H9 (cell line): ENCODE measurements at regions not wholly inside any gene's neighbourhood (a gene's known extent, or its start where the extent isn't known, plus 50 kb on each side); places are given as distances from the start of the nearest gene placed in this dataset.

Experiments
- DNase-seq: peaks from one replicate; pipeline ENCODE4 v3.0.0-alpha.2; 2017
- H2AFZ ChIP-seq: one replicate; pipeline ENCODE4 v1.6.1; 2013; ENCODE audit warnings: mild to moderate bottlenecking, low read length, control low read depth, moderate library complexity
- H2AK5ac ChIP-seq: 2 replicates; pipeline ENCODE4 v1.6.1; 2013; ENCODE audit warnings: low read length, control low read depth, mixed read lengths; ENCODE audit not compliant: insufficient read length
- H2BK120ac ChIP-seq: one replicate; pipeline ENCODE4 v1.6.1; 2013; ENCODE audit warnings: low read depth, mild to moderate bottlenecking, low read length, control low read depth, inconsistent platforms; ENCODE audit not compliant: poor library complexity, severe bottlenecking
- H2BK12ac ChIP-seq: 2 replicates; pipeline ENCODE4 v1.6.1; 2013; ENCODE audit warnings: low read length, control low read depth, mixed read lengths, low read depth; ENCODE audit not compliant: insufficient read length
- H2BK15ac ChIP-seq: 2 replicates; pipeline ENCODE4 v1.6.1; 2013; ENCODE audit warnings: low read depth, low read length, control low read depth
- H2BK20ac ChIP-seq: one replicate; pipeline ENCODE4 v1.6.1; 2013; ENCODE audit warnings: low read depth, mild to moderate bottlenecking, low read length, control low read depth, inconsistent platforms; ENCODE audit not compliant: poor library complexity, severe bottlenecking
- H2BK5ac ChIP-seq: 2 replicates; pipeline ENCODE4 v1.6.1; 2013; ENCODE audit warnings: low read length, control low read depth, mixed read lengths; ENCODE audit not compliant: insufficient read length
- H3K14ac ChIP-seq: 2 replicates; pipeline ENCODE4 v1.6.1; 2013; ENCODE audit warnings: low read length, control low read depth; ENCODE audit not compliant: insufficient read depth
- H3K18ac ChIP-seq: 2 replicates; pipeline ENCODE4 v1.6.1; 2013; ENCODE audit warnings: low read depth, mild to moderate bottlenecking, mixed read lengths, low read length, control low read depth; ENCODE audit not compliant: insufficient read length
- H3K23ac ChIP-seq: 2 replicates; pipeline ENCODE4 v1.6.1; 2013; ENCODE audit warnings: low read length, control low read depth, mixed read lengths, low read depth; ENCODE audit not compliant: insufficient read length
- H3K23me2 ChIP-seq: 2 replicates; pipeline ENCODE4 v1.6.1; 2013; ENCODE audit warnings: low read depth, mild to moderate bottlenecking, mixed read lengths, low read length, control low read depth; ENCODE audit not compliant: insufficient read length, poor library complexity, severe bottlenecking
- H3K27ac ChIP-seq: 2 replicates; pipeline ENCODE4 v1.5.1; 2013; ENCODE audit warnings: low read length, control low read depth, mixed read lengths, low read depth; ENCODE audit not compliant: insufficient read length
- H3K27me3 ChIP-seq: 2 replicates; pipeline ENCODE4 v1.6.1; 2013; ENCODE audit warnings: low read length, control low read depth, inconsistent platforms; ENCODE audit not compliant: insufficient read depth
- H3K4ac ChIP-seq: 2 replicates; pipeline ENCODE4 v1.6.1; 2013; ENCODE audit warnings: low read depth, mild to moderate bottlenecking, control low read depth, inconsistent platforms, low read length, moderate library complexity
- H3K4me1 ChIP-seq: 2 replicates; pipeline ENCODE4 v1.6.1; 2013; ENCODE audit warnings: low read length, control low read depth, inconsistent platforms; ENCODE audit not compliant: insufficient read depth
- H3K4me2 ChIP-seq: 2 replicates; pipeline ENCODE4 v1.6.1; 2013; ENCODE audit warnings: low read length, control low read depth, mixed read lengths; ENCODE audit not compliant: insufficient read length, insufficient read depth
- H3K56ac ChIP-seq: 2 replicates; pipeline ENCODE4 v1.6.1; 2013; ENCODE audit warnings: low read depth, mild to moderate bottlenecking, mixed read lengths, low read length, control low read depth; ENCODE audit not compliant: insufficient read length
- H3K79me1 ChIP-seq: 2 replicates; pipeline ENCODE4 v1.6.1; 2013; ENCODE audit warnings: low read depth, mild to moderate bottlenecking, moderate library complexity, low read length, control low read depth, inconsistent platforms; ENCODE audit not compliant: insufficient read depth, poor library complexity, severe bottlenecking
- H3K79me2 ChIP-seq: 2 replicates; pipeline ENCODE4 v1.6.1; 2013; ENCODE audit warnings: low read length, control low read depth, inconsistent platforms; ENCODE audit not compliant: insufficient read depth
- H3K9ac ChIP-seq: 2 replicates; pipeline ENCODE4 v1.6.1; 2013; ENCODE audit warnings: low read length, control low read depth, mixed read lengths; ENCODE audit not compliant: insufficient read length; ENCODE audit errors: extremely low read depth
- H3K9me3 ChIP-seq: one replicate; pipeline ENCODE4 v1.6.1; 2013; ENCODE audit warnings: low read depth, low read length, inconsistent platforms; ENCODE audit not compliant: control insufficient read depth
- H3T11ph ChIP-seq: one replicate; pipeline ENCODE4 v1.6.1; 2013; ENCODE audit warnings: mild to moderate bottlenecking, low read length, control low read depth, inconsistent platforms
- H4K20me1 ChIP-seq: one replicate; pipeline ENCODE4 v1.6.1; 2013; ENCODE audit not compliant: control insufficient read depth, insufficient read length, insufficient read depth
- H4K5ac ChIP-seq: 2 replicates; pipeline ENCODE4 v1.6.1; 2013; ENCODE audit warnings: low read depth, mild to moderate bottlenecking, mixed read lengths, low read length, control low read depth; ENCODE audit not compliant: insufficient read length
- H4K8ac ChIP-seq: replicated peaks from 2 replicates; pipeline ENCODE4 v1.6.1; 2013; ENCODE audit warnings: low read length, control low read depth, mixed read lengths, low read depth; ENCODE audit not compliant: insufficient read length
- H4K91ac ChIP-seq: 2 replicates; pipeline ENCODE4 v1.6.1; 2013; ENCODE audit warnings: low read depth, mild to moderate bottlenecking, moderate library complexity, mixed read lengths, low read length, control low read depth; ENCODE audit not compliant: insufficient read length
- H3K27ac Mint-ChIP-seq, 3 experiments: 2 replicates in 2 of 3; 3 replicates in 1 of 3; pipeline ENCODE4 v1.8.0; 2020 to 2021; ENCODE audit warnings: mixed read lengths in 3 of 3, mild to moderate bottlenecking in 1 of 3, moderate library complexity in 1 of 3
- H3K27me3 Mint-ChIP-seq: 2 replicates; pipeline ENCODE4 v1.8.0; 2021; ENCODE audit warnings: low read depth, mild to moderate bottlenecking, moderate library complexity, mixed read lengths
- H3K36me3 Mint-ChIP-seq, 3 experiments: 2 replicates in 2 of 3; 3 replicates in 1 of 3; pipeline ENCODE4 v1.8.0; 2020 to 2021; ENCODE audit warnings: low read depth in 3 of 3, mixed read lengths in 3 of 3; ENCODE audit not compliant: insufficient read depth in 1 of 3
- H3K4me1 Mint-ChIP-seq, 2 experiments: 2 replicates each; pipeline ENCODE4 v1.8.0; 2020; ENCODE audit warnings: mixed read lengths in 2 of 2
- H3K4me3 Mint-ChIP-seq, 2 experiments: 2 replicates in 1 of 2; 3 replicates in 1 of 2; pipeline ENCODE4 v1.8.0; 2020 to 2021; ENCODE audit warnings: mild to moderate bottlenecking in 2 of 2, mixed read lengths in 2 of 2, moderate library complexity in 1 of 2
- H3K9me3 Mint-ChIP-seq, 2 experiments: 2 replicates in 1 of 2; 3 replicates in 1 of 2; pipeline ENCODE4 v1.8.0; 2020; ENCODE audit warnings: mild to moderate bottlenecking in 2 of 2, mixed read lengths in 2 of 2, moderate library complexity in 1 of 2
- TF ChIP-seq, protein P1 (sequence below): fragments of 200-600 bp; sonication (generic); conservative IDR thresholded peaks from 3 replicates; pipeline ENCODE4 v1.8.0; 2021; ENCODE audit warnings: antibody characterized with exemption, mild to moderate bottlenecking

GRCh38 chr6:141103246-141103645, 1029.5 kb upstream of the GJE1 start:
- Histone ChIP-seq H3K9ac (no peak overlapping the region), H2BK120ac (no peak overlapping the region), H4K5ac (no peak overlapping the region), H3K79me2 (no peaks in the 10 kb centered on the region), H2AK5ac (no peak overlapping the region), H3K27me3 (no peaks in the 10 kb centered on the region), H4K91ac (no peak overlapping the region), H3T11ph (no peak overlapping the region), H3K79me1 (no peaks in the 10 kb centered on the region), H3K4me1 (no peaks in the 10 kb centered on the region), H2BK20ac (no peak overlapping the region), H2BK5ac (no peak overlapping the region), H2BK15ac (no peak overlapping the region), H4K8ac (no peak overlapping the region), H2AFZ (no peak overlapping the region), H3K14ac (no peak overlapping the region), H2BK12ac (no peak overlapping the region), H4K20me1 (no peaks in the 10 kb centered on the region), H3K23me2 (no peaks in the 10 kb centered on the region), H3K4me2 (no peak overlapping the region), H3K56ac (no peak overlapping the region), H3K9me3 (no peaks in the 10 kb centered on the region), H3K23ac (no peak overlapping the region), H3K27ac (no peak overlapping the region), H3K4ac (no peak overlapping the region), H3K18ac (no peak overlapping the region)
- peaks cover 22 to 28% of the 10 kb centered on the region in 2 experiments for H3K4me1 Mint-ChIP-seq
- peaks cover 8 to 14% (median 11%) of the 10 kb centered on the region in 3 experiments; a peak in 6 of 7 replicates for H3K36me3 Mint-ChIP-seq
- H3K27ac Mint-ChIP-seq = no peak overlapping the region
- no peaks in the 10 kb centered on the region for H3K27me3 Mint-ChIP-seq
- H3K9me3 Mint-ChIP-seq = peaks cover 9 to 10% of the 10 kb centered on the region in 2 experiments
- no peak overlapping the region for H3K4me3 Mint-ChIP-seq
- TF ChIP-seq, protein P1, sequence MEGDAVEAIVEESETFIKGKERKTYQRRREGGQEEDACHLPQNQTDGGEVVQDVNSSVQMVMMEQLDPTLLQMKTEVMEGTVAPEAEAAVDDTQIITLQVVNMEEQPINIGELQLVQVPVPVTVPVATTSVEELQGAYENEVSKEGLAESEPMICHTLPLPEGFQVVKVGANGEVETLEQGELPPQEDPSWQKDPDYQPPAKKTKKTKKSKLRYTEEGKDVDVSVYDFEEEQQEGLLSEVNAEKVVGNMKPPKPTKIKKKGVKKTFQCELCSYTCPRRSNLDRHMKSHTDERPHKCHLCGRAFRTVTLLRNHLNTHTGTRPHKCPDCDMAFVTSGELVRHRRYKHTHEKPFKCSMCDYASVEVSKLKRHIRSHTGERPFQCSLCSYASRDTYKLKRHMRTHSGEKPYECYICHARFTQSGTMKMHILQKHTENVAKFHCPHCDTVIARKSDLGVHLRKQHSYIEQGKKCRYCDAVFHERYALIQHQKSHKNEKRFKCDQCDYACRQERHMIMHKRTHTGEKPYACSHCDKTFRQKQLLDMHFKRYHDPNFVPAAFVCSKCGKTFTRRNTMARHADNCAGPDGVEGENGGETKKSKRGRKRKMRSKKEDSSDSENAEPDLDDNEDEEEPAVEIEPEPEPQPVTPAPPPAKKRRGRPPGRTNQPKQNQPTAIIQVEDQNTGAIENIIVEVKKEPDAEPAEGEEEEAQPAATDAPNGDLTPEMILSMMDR = no peak
- DNase-seq = no peak
